C4-2B (cell line): ENCODE measurements at regions not wholly inside any gene's neighbourhood (a gene's known extent, or its start where the extent isn't known, plus 50 kb on each side); places are given as distances from the start of the nearest gene placed in this dataset.

ENCODE experiments used
- H3K27ac ChIP-seq: fragments of 450-650 bp; 2 replicates; pipeline ENCODE4 v1.5.1; 2017
- CTCF ChIP-seq: fragments of 450-650 bp; conservative IDR thresholded peaks from 2 replicates; pipeline ENCODE4 v1.5.1; 2017; ENCODE audit warnings: mild to moderate bottlenecking
- ZFX ChIP-seq: fragments of 450-650 bp; IDR thresholded peaks from 2 replicates; pipeline ENCODE4 v1.6.1; 2017

DNA sequence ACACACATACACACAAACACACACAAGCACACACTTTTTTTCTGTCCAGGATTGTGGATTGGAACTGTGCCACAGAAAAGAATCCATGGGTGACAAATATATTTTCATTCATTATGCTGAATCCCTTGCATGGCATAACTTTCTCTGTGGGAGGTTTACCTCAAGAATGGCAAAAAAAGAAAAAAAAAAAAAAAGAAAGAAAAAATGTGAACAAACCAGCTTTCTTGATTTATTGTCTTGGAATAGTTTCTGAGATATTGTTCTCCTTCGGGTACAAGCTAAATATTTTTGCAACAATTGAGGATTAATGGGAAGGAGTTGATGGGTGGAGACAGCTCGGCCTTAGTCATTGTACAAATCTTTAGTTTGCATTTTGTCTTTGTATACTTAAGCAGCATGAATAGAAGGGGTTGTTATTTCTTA, 153.1 kb downstream of the GMNC start:
- H3K27ac ChIP-seq, result no peak overlapping the region

More for the DNA sequence above, 153.1 kb downstream of the GMNC start:
- TF ChIP-seq ZFX (no peak), CTCF (no peak)
